HG03354 (cell line): ENCODE measurements at regions not wholly inside any gene's neighbourhood (a gene's known extent, or its start where the extent isn't known, plus 50 kb on each side); places are given as distances from the start of the nearest gene placed in this dataset.

ENCODE experiments used
- ATAC-seq: cut with Tn5 transposase; IDR thresholded peaks from one replicate; pipeline ENCODE4 v1.9.1; 2021; ENCODE audit warnings: mild to moderate bottlenecking; ENCODE audit not compliant: unreplicated experiment, poor library complexity, severe bottlenecking

GRCh38 chr10:25661632-25662031 lies 272.4 kb upstream of the MYO3A start:
- ATAC-seq, result no peak

- no peak for ATAC-seq
These were observed 267.8 kb upstream of the MYO3A start for GRCh38 chr10:25666276-25666675.

- no peak for ATAC-seq
These were observed 258.8 kb upstream of the MYO3A start for GRCh38 chr10:25675204-25675603.

GRCh38 chr10:25675615-25676014 lies 258.4 kb upstream of the MYO3A start:
- ATAC-seq, result no peak

- no peak for ATAC-seq
These were observed 255.8 kb upstream of the MYO3A start for GRCh38 chr10:25678220-25678619.

- ATAC-seq, result no peak
These were observed 255.4 kb upstream of the MYO3A start for GRCh38 chr10:25678666-25679065.

- no peak for ATAC-seq
These were observed 251.7 kb upstream of the MYO3A start for GRCh38 chr10:25682203-25682851.

- ATAC-seq, result no peak
These were observed 250.7 kb upstream of the MYO3A start for GRCh38 chr10:25683344-25683743.

GRCh38 chr10:25687521-25687920 lies 246.5 kb upstream of the MYO3A start:
- no peak for ATAC-seq

- ATAC-seq, result no peak
These were observed 244.5 kb upstream of the MYO3A start for GRCh38 chr10:25689346-25690100.

GRCh38 chr10:25692761-25693160 lies 241.3 kb upstream of the MYO3A start:
- no peak for ATAC-seq

- no peak for ATAC-seq
These were observed 239.7 kb upstream of the MYO3A start for GRCh38 chr10:25694206-25694933.

GRCh38 chr10:25694971-25695370 lies 239.1 kb upstream of the MYO3A start:
- no peak for ATAC-seq

- no peak for ATAC-seq
These were observed 238.4 kb upstream of the MYO3A start for GRCh38 chr10:25695586-25695985.

- ATAC-seq, result no peak
These were observed 237.9 kb upstream of the MYO3A start for GRCh38 chr10:25696013-25696708.

- no peak for ATAC-seq
These were observed 236.6 kb upstream of the MYO3A start for GRCh38 chr10:25697412-25697811.

GRCh38 chr10:25698638-25699037 lies 235.4 kb upstream of the MYO3A start:
- no peak for ATAC-seq

- ATAC-seq, result no peak
These were observed 234.4 kb upstream of the MYO3A start for GRCh38 chr10:25699631-25700030.

GRCh38 chr10:25701652-25702051 lies 232.4 kb upstream of the MYO3A start:
- no peak for ATAC-seq

- no peak for ATAC-seq
These were observed 229.4 kb upstream of the MYO3A start for GRCh38 chr10:25704622-25705021.
